HCT116 (cell line): ENCODE measurements at regions not wholly inside any gene's neighbourhood (a gene's known extent, or its start where the extent isn't known, plus 50 kb on each side); places are given as distances from the start of the nearest gene placed in this dataset.

Experiments used
- ATAC-seq: fragments of 200-7000 bp; cut with Tn5 transposase; 2 replicates; pipeline ENCODE4 v1.9.1; 2020; ENCODE audit warnings: mild to moderate bottlenecking, moderate library complexity
- BruUV-seq: library from RNA; stranded (reverse); fragments of 400-500 nt; replicated peaks from 2 replicates; lab custom pipeline; 2021; lab: Mats Ljungman, UMichigan
- CTCF ChIA-PET: fragments of 300-600 bp; sonication (Branson Sonifier 250); formaldehyde crosslinking; loops from one replicate; lab custom pipeline; 2021; ENCODE audit warnings: antibody characterized with exemption; lab: Charles Lee
- POLR2A ChIA-PET: fragments of 300-600, 350-600 bp; sonication (Branson Sonifier 250); formaldehyde crosslinking; loops from one replicate; lab custom pipeline; 2021; ENCODE audit warnings: antibody characterized with exemption; lab: Charles Lee
- RAD21 ChIA-PET, 2 experiments: fragments of 300-600 bp; sonication (Branson Sonifier 250); formaldehyde crosslinking; loops; one replicate each; lab custom pipeline; 2023; ENCODE audit warnings: low total read pairs in 2 of 2; ENCODE audit not compliant: uncharacterized antibody in 2 of 2, unreplicated experiment in 2 of 2, low non-redundant PET in 1 of 2; lab: Charles Lee
- DNase-seq: peaks from one replicate; pipeline ENCODE4 v3.0.0-alpha.2; 2010; ENCODE audit warnings: low read depth, low spot score
- H2AFZ ChIP-seq: fragments of 200-600 bp; shearing (Covaris generic), sonication (generic); 2 replicates; pipeline ENCODE4 v1.6.1; 2017; ENCODE audit warnings: low read depth, mixed run types, mixed read lengths, antibody characterized with exemption, low read length; ENCODE audit not compliant: poor library complexity, severe bottlenecking
- H3K27ac ChIP-seq: 2 replicates; pipeline ENCODE4 v1.5.1; 2012; ENCODE audit warnings: low read depth, low read length
- H3K27me3 ChIP-seq: fragments of 200-600 bp; sonication (generic); 2 replicates; pipeline ENCODE4 v1.6.1; 2016; ENCODE audit warnings: mixed run types, low read length, mixed read lengths; ENCODE audit not compliant: insufficient read depth
- H3K36me3 ChIP-seq, 2 experiments: fragments of 200-500 bp in 1 of 2; fragments of 200-600 bp in 1 of 2; sonication (Bioruptor generic) in 1 of 2; sonication (generic) in 1 of 2; 2 replicates each; pipeline versions ENCODE4 v1.5.1 to v1.6.1; 2014 to 2016; ENCODE audit warnings: low read length in 2 of 2, inconsistent platforms in 1 of 2, mixed read lengths in 1 of 2, mixed run types in 1 of 2; ENCODE audit not compliant: insufficient read depth in 2 of 2, control insufficient read depth in 1 of 2
- H3K4me1 ChIP-seq, 2 experiments: fragments of 200-600 bp in 1 of 2; sonication (generic) in 1 of 2; 2 replicates each; pipeline versions ENCODE4 v1.5.1 to v1.6.1; 2012 to 2017; ENCODE audit warnings: low read length in 2 of 2, inconsistent platforms in 1 of 2, mild to moderate bottlenecking in 1 of 2, mixed read lengths in 1 of 2, mixed run types in 1 of 2, moderate library complexity in 1 of 2; ENCODE audit not compliant: insufficient read depth in 2 of 2, control insufficient read depth in 1 of 2
- H3K4me2 ChIP-seq: fragments of 200-600 bp; sonication (generic); 2 replicates; pipeline ENCODE4 v1.6.1; 2017; ENCODE audit warnings: mixed run types, low read length, mixed read lengths
- H3K4me3 ChIP-seq, 2 experiments: fragments of 200-600 bp in 1 of 2; sonication (generic) in 1 of 2; replicated peaks in 1 of 2; 2 replicates each; pipeline ENCODE4 v1.5.1; 2011 to 2016; ENCODE audit warnings: low read length in 2 of 2, control low read depth in 1 of 2, low read depth in 1 of 2, mild to moderate bottlenecking in 1 of 2, mixed read lengths in 1 of 2, mixed run types in 1 of 2
- H3K79me2 ChIP-seq: fragments of 200-600 bp; sonication (generic); 2 replicates; pipeline ENCODE4 v1.6.1; 2017; ENCODE audit warnings: mild to moderate bottlenecking, mixed run types, low read length, moderate library complexity, mixed read lengths; ENCODE audit not compliant: insufficient read depth
- H3K9ac ChIP-seq: fragments of 200-600 bp; sonication (generic); 2 replicates; pipeline ENCODE4 v1.6.1; 2016; ENCODE audit warnings: low read length, mixed read lengths
- H3K9me2 ChIP-seq: fragments of 200-600 bp; sonication (generic), shearing (Covaris generic); 2 replicates; pipeline ENCODE4 v1.6.1; 2017; ENCODE audit warnings: mixed run types, mild to moderate bottlenecking, moderate library complexity; ENCODE audit not compliant: insufficient read depth
- H3K9me3 ChIP-seq, 2 experiments: fragments of 200-500 bp in 1 of 2; fragments of 200-600 bp in 1 of 2; sonication (Bioruptor generic) in 1 of 2; sonication (generic) in 1 of 2; 2 replicates each; pipeline ENCODE4 v1.6.1; 2014 to 2017; ENCODE audit warnings: low read length in 2 of 2, mixed read lengths in 2 of 2, inconsistent platforms in 1 of 2, low read depth in 1 of 2, mild to moderate bottlenecking in 1 of 2, mixed run types in 1 of 2, moderate library complexity in 1 of 2; ENCODE audit not compliant: control insufficient read depth in 1 of 2, insufficient read depth in 1 of 2
- H4K20me1 ChIP-seq: fragments of 200-600 bp; sonication (generic), shearing (Covaris generic); 2 replicates; pipeline ENCODE4 v1.6.1; 2017; ENCODE audit warnings: mixed run types, mild to moderate bottlenecking, moderate library complexity; ENCODE audit not compliant: insufficient read depth
- CBX3 ChIP-seq: IDR thresholded peaks from 2 replicates; pipeline ENCODE4 v1.6.1; 2012; ENCODE audit warnings: low read depth
- CEBPB ChIP-seq: IDR thresholded peaks from 2 replicates; pipeline ENCODE4 v1.6.1; 2012; ENCODE audit warnings: low read depth
- EGR1 ChIP-seq: IDR thresholded peaks from 2 replicates; pipeline ENCODE4 v1.6.1; 2012; ENCODE audit warnings: low read depth
- ELF1 ChIP-seq: IDR thresholded peaks from 2 replicates; pipeline ENCODE4 v1.6.1; 2012; ENCODE audit warnings: low read depth, borderline replicate concordance
- EZH2 ChIP-seq: fragments of 200-600 bp; sonication (generic); IDR thresholded peaks from 2 replicates; pipeline ENCODE4 v1.6.1; 2017; ENCODE audit warnings: antibody characterized with exemption, mixed run types
- EZH2phosphoT487 ChIP-seq: fragments of 200-600 bp; IDR thresholded peaks from 2 replicates; pipeline ENCODE4 v1.6.1; 2018; ENCODE audit warnings: antibody characterized with exemption, borderline replicate concordance
- FOSL1 ChIP-seq: IDR thresholded peaks from 2 replicates; pipeline ENCODE4 v1.6.1; 2012; ENCODE audit warnings: low read depth
- JUND ChIP-seq: IDR thresholded peaks from 2 replicates; pipeline ENCODE4 v1.6.1; 2012
- MAX ChIP-seq: IDR thresholded peaks from 2 replicates; pipeline ENCODE4 v1.6.1; 2012
- POLR2A ChIP-seq: IDR thresholded peaks from 2 replicates; pipeline ENCODE4 v1.7.0; 2011; ENCODE audit warnings: borderline replicate concordance; ENCODE audit not compliant: insufficient read depth, insufficient read length; ENCODE audit errors: extremely low read depth
- POLR2AphosphoS5 ChIP-seq: IDR thresholded peaks from 2 replicates; pipeline ENCODE4 v1.6.1; 2011; ENCODE audit warnings: mild to moderate bottlenecking, low read depth, low read length, moderate library complexity
- REST ChIP-seq: IDR thresholded peaks from 2 replicates; pipeline ENCODE4 v1.6.1; 2012; ENCODE audit warnings: low read depth
- SIN3A ChIP-seq: IDR thresholded peaks from 2 replicates; pipeline ENCODE4 v1.6.1; 2012; ENCODE audit warnings: low read depth
- SP1 ChIP-seq: IDR thresholded peaks from 2 replicates; pipeline ENCODE4 v1.6.1; 2012; ENCODE audit warnings: low read depth
- TCF7L2 ChIP-seq: IDR thresholded peaks from 2 replicates; pipeline ENCODE4 v1.7.0; 2011; ENCODE audit warnings: borderline replicate concordance, inconsistent platforms; ENCODE audit not compliant: insufficient read depth, insufficient read length; ENCODE audit errors: extremely low read depth
- YY1 ChIP-seq: IDR thresholded peaks from 2 replicates; pipeline ENCODE4 v1.6.1; 2011; ENCODE audit warnings: low read length, low read depth, moderate library complexity, mild to moderate bottlenecking; ENCODE audit not compliant: insufficient replicate concordance; ENCODE audit errors: extremely low read depth
- ZFX ChIP-seq: fragments of 450-650 bp; IDR thresholded peaks from 2 replicates; pipeline ENCODE4 v1.6.1; 2017
- intact Hi-C: fragments of 100-400 bp; cut with micrococcal nuclease; formaldehyde crosslinking; loops from 2 replicates; pipeline ENCODE4 v1.10.0; 2022
- TF ChIP-seq, protein P1 (sequence below): IDR thresholded peaks from 2 replicates; pipeline ENCODE4 v1.6.1; 2011; ENCODE audit warnings: mild to moderate bottlenecking, low read length, moderate library complexity; ENCODE audit not compliant: insufficient replicate concordance; ENCODE audit errors: extremely low read depth
- TF ChIP-seq, protein P2 (sequence below), 3 experiments: fragments of 200-600 bp in 1 of 3; sonication (generic) in 1 of 3; IDR thresholded peaks in 2 of 3; conservative IDR thresholded peaks in 1 of 3; 2 replicates each; pipeline ENCODE4 v1.5.1; 2012 to 2017; ENCODE audit warnings: low read depth in 2 of 3, low read length in 2 of 3, antibody characterized with exemption in 1 of 3, borderline replicate concordance in 1 of 3, control low read depth in 1 of 3, mild to moderate bottlenecking in 1 of 3, mixed read lengths in 1 of 3, mixed run types in 1 of 3, moderate library complexity in 1 of 3; ENCODE audit not compliant: insufficient read depth in 1 of 3

DNA sequence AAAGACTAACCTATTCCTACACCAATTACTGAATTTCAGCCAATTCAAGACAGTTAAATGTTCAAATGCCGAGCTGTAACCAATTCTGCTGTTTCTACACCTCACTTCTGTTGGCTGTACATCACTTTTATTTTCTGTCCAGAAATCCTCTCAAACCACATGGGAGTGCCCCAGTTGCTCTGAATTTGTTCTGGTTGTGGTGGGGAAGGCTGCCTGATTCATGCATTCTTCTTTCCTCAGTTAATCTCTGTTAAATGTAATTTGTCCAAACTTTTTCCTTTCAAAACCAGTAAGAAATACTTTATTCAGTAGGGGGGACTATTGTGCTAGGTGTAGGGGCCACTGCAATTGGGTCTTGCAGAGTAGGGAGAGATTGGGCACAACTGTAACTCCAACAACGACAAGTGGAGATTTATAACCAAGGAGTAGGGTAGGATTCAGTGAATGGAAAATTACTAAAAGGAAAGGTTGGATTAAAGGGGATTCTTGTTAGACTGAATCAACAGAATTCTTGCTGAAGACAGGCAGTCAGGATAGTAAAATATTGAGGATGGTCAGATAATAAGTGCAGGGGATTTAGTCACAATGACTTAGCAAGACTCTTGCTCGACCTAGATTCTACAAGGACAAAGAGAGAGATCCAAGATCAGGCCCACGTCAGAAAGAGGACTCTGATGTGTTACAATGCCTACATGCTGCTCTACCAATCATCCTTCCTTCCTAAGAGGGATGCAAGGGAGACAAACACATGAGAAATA is 593.5 kb upstream of the FAT3 start:
- BruUV-seq, result no TSS peak
- Histone ChIP-seq H3K9me2 (no peaks in the 10 kb centered on the region), H3K9ac (no peak overlapping the region), H2AFZ (no peak overlapping the region), H3K4me3 (no peak overlapping the region), H3K36me3 (no peaks in the 10 kb centered on the region), H4K20me1 (no peaks in the 10 kb centered on the region), H3K9me3 (peaks cover 0 to 10% of the 10 kb centered on the region in 2 experiments; a peak in 3 of 4 replicates), H3K27ac (no peak overlapping the region), H3K4me2 (no peak overlapping the region), H3K27me3 (no peaks in the 10 kb centered on the region), H3K79me2 (no peaks in the 10 kb centered on the region), H3K4me1 (no peaks in the 10 kb centered on the region)
- intact Hi-C loops, result no loop called here
- ChIA-PET CTCF (no interaction called here), POLR2A (no interaction called here), RAD21 (no interaction called here)
- DNase-seq (no peak), ATAC-seq (no peak)
- TF ChIP-seq FOSL1 (no peak), EZH2phosphoT487 (no peak), SIN3A (no peak), CEBPB (no peak), ZFX (no peak), REST (no peak), EZH2 (no peak), EGR1 (no peak), CBX3 (no peak), POLR2A (no peak), SP1 (no peak), JUND (no peak), MAX (no peak), ELF1 (no peak), YY1 (no peak), POLR2AphosphoS5 (no peak), TCF7L2 (no peak)
- TF ChIP-seq, protein P1, sequence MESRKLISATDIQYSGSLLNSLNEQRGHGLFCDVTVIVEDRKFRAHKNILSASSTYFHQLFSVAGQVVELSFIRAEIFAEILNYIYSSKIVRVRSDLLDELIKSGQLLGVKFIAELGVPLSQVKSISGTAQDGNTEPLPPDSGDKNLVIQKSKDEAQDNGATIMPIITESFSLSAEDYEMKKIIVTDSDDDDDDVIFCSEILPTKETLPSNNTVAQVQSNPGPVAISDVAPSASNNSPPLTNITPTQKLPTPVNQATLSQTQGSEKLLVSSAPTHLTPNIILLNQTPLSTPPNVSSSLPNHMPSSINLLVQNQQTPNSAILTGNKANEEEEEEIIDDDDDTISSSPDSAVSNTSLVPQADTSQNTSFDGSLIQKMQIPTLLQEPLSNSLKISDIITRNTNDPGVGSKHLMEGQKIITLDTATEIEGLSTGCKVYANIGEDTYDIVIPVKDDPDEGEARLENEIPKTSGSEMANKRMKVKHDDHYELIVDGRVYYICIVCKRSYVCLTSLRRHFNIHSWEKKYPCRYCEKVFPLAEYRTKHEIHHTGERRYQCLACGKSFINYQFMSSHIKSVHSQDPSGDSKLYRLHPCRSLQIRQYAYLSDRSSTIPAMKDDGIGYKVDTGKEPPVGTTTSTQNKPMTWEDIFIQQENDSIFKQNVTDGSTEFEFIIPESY, result no peak
- TF ChIP-seq, protein P2, sequence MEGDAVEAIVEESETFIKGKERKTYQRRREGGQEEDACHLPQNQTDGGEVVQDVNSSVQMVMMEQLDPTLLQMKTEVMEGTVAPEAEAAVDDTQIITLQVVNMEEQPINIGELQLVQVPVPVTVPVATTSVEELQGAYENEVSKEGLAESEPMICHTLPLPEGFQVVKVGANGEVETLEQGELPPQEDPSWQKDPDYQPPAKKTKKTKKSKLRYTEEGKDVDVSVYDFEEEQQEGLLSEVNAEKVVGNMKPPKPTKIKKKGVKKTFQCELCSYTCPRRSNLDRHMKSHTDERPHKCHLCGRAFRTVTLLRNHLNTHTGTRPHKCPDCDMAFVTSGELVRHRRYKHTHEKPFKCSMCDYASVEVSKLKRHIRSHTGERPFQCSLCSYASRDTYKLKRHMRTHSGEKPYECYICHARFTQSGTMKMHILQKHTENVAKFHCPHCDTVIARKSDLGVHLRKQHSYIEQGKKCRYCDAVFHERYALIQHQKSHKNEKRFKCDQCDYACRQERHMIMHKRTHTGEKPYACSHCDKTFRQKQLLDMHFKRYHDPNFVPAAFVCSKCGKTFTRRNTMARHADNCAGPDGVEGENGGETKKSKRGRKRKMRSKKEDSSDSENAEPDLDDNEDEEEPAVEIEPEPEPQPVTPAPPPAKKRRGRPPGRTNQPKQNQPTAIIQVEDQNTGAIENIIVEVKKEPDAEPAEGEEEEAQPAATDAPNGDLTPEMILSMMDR (IDR thresholded peaks at IDR 0.05 in 2 of 3, conservative IDR thresholded peaks at IDR 0.05 in 1 of 3; ENCODE audit: borderline replicate concordance in 1 of 3, insufficient read depth in 1 of 3, low read depth in 2 of 3, low read length in 2 of 3), result no peak
- TF ChIP-seq, all 23 proteins: peak for 0
